Astrocyte of the spinal cord (primary cell): ENCODE measurements at regions not wholly inside any gene's neighbourhood (a gene's known extent, or its start where the extent isn't known, plus 50 kb on each side); places are given as distances from the start of the nearest gene placed in this dataset.
"Not testable (repeated sequence)": the region's sequence is repeated elsewhere in the genome, so short reads cannot be mapped to it uniquely, and the experiment has no call there.

Source experiments
- DNase-seq: peaks from one replicate; pipeline ENCODE4 v3.0.0; 2011; ENCODE audit warnings: low read depth, low spot score
- H3K4me3 ChIP-seq: 2 replicates; pipeline ENCODE4 v1.5.1; 2011; ENCODE audit warnings: low read depth, mild to moderate bottlenecking, low read length, moderate library complexity
- in situ Hi-C: cut with HindIII; loops from 2 replicates; pipeline ENCODE4 v1.10.0; 2017; ENCODE audit warnings: low sequenced_read_pairs
- TF ChIP-seq, protein P1 (sequence below): IDR thresholded peaks from 2 replicates; pipeline ENCODE4 v1.5.1; 2012; ENCODE audit warnings: low read depth, mild to moderate bottlenecking, low read length, inconsistent platforms

DNA sequence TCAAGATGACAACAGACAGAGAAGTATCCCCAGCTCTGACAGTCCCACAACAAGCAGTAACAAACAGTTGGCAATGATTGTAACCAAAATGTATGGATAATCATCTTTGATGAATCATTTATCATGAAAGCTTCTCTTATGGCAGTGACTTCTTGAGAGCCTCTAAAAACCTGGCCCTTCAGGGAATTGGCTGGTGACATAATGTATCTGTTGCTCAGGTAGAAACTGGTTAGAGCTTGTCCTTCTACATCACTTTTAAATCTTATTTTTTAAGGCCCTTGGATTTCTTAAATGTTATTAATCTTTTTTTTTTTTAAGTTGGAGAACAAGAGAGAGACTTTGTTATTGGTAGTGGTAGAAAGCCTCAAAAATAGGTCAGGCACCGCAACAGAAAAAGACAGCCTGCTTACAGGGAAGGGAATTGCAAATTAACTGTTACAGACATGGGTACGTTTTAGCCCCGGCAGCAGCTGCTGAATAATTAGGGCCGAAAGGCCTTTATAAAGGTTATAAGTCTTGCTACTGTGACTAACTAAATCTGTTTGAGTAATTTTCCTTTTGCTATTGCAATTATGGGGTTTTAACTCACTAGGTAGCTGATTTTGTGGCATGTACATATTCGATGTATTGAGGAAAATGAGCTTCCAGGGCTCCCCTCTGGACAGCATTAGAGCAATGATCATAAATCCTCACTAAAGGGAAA is 207.7 kb upstream of the LRRC4C start:
- DNase-seq: no peak
- in situ Hi-C loops: no loop called here
- H3K4me3 ChIP-seq: no peak overlapping the region
- TF ChIP-seq, protein P1, sequence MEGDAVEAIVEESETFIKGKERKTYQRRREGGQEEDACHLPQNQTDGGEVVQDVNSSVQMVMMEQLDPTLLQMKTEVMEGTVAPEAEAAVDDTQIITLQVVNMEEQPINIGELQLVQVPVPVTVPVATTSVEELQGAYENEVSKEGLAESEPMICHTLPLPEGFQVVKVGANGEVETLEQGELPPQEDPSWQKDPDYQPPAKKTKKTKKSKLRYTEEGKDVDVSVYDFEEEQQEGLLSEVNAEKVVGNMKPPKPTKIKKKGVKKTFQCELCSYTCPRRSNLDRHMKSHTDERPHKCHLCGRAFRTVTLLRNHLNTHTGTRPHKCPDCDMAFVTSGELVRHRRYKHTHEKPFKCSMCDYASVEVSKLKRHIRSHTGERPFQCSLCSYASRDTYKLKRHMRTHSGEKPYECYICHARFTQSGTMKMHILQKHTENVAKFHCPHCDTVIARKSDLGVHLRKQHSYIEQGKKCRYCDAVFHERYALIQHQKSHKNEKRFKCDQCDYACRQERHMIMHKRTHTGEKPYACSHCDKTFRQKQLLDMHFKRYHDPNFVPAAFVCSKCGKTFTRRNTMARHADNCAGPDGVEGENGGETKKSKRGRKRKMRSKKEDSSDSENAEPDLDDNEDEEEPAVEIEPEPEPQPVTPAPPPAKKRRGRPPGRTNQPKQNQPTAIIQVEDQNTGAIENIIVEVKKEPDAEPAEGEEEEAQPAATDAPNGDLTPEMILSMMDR: no peak

DNA sequence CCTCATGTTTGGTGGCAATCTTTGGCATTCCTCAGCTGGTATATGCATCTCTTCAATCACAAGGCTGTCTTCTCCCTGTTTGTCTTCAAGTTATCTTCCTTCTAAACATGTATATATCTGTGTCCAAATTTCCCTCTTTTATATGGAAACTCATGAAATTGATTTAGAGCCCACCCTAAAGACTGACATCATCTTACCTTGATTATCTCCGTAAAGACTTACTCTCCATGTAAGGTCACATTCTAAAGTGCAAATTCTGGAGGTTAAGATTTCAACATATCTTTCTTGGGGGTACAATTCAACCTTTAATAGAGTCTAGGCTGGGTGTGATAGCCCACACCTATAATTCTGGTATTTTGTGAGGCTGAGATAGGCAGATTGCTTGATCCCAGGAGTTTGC is 215.8 kb upstream of the LRRC4C start:
- TF ChIP-seq, protein P1: no peak
- no peak overlapping the region for H3K4me3 ChIP-seq
- in situ Hi-C loops: no loop called here
- no peak for DNase-seq

DNA sequence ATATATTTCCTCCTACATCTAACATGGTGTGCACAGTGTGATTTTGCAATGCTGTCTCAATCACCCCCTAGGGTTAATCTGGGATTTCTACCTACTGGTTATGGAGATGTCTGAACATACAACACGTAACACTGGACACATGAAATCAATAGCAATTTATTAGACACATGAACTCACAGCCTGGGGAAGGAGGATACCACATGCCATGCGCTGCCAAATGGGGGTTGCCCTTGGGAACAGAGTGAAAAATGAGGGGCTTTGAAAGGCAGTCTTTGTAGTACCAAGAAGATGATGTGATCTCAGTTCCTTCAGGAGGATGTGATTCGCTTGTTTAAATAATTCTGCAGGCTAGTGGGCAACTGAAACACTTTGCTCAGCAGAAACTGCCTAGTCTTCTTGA is 253.6 kb upstream of the LRRC4C start:
- no peak overlapping the region for H3K4me3 ChIP-seq
- TF ChIP-seq, protein P1: no peak
- DNase-seq: no peak
- in situ Hi-C loops: no loop called here

DNA sequence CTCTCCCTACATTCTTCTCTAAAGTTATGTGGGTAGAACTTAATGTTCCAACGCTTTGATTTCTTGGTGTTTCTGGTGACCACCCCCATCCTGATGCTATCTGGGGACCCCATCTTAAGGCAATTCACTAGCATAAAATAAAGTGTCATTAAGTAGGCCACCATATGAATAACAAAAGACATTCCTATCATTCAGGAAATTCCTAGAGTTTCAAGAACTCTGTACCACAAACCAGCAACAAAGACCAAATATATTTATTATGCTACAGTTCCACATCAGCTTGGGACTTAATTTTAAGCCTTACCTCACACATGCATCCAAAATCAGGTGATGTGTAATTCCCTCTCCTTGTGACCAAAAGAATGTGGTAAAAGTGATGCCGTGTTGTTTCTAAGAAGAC is 254.6 kb upstream of the LRRC4C start:
- no peak overlapping the region for H3K4me3 ChIP-seq
- in situ Hi-C loops: no loop called here
- TF ChIP-seq, protein P1: no peak
- DNase-seq: peak; percentile 1

DNA sequence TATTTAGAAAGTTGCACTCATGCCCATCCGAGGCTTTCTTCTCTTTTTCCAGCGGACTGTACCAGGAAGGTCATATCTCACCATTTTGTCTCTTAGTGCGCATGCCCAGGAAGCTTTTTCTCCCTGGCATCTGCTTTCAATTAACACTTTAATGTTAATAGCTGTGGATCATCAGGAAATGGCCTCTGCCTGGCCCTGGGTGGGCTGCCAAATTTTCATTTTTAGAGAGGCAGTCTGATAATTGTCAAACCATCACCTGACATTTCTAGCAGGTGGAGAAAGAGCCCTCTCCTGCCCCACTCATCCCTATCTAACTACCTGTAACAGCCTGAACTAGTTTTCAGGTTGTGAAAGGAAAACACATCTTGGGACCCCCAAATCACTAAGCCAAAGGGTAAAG is 257.4 kb upstream of the LRRC4C start:
- TF ChIP-seq, protein P1: no peak
- no peak for DNase-seq
- H3K4me3 ChIP-seq: no peak overlapping the region
- in situ Hi-C loops: no loop called here

DNA sequence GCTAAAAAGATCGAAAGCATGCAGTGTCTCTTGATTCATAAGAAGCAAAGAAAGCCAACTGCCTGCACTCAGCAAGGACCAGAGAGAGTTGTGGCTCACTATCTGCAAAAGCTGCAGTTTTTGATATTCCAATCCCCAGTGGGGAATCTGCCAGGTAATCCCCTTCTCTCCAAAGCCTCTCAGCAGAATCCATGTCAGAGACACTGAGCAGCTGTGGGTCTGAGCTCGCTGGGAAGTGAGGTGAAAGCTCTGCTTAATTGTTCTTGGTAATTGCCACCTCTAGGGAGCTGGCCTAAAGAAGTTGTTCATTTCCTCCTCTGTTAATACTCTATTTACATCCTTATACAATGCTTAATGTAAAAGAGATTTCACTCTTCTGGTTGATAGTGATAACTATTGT is 261.3 kb upstream of the LRRC4C start:
- TF ChIP-seq, protein P1: no peak
- in situ Hi-C loops: no loop called here
- no peak overlapping the region for H3K4me3 ChIP-seq
- DNase-seq: no peak

DNA sequence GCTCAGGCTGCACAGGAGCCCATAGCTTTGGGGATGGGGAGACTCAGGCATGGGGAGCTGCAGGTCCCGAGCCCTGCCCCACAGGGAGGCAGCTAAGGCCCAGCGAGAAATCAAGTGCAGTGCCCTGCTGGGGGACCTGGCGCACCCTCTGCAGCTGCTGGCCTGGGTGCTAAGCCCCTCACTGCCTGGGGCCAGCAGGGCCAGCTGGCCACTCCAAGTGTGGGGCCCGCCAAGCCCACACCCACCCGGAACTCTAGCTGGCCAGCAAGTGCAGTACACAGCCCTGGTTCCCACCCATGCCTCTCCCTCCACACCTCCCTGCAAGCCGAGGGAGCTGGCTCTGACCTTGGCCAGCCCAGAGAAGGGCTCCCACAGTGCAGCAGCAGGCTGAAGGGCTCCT is 268.7 kb upstream of the LRRC4C start:
- DNase-seq, in situ Hi-C loops, H3K4me3 ChIP-seq: not testable (repeated sequence)
